SHP77 (cell line): ENCODE measurements at regions not wholly inside any gene's neighbourhood (a gene's known extent, or its start where the extent isn't known, plus 50 kb on each side); places are given as distances from the start of the nearest gene placed in this dataset.

Experiments used
- DNase-seq, 2 experiments: peaks; one replicate each; lab custom pipeline; 2025; lab: John Stamatoyannopoulos, UW

DNA sequence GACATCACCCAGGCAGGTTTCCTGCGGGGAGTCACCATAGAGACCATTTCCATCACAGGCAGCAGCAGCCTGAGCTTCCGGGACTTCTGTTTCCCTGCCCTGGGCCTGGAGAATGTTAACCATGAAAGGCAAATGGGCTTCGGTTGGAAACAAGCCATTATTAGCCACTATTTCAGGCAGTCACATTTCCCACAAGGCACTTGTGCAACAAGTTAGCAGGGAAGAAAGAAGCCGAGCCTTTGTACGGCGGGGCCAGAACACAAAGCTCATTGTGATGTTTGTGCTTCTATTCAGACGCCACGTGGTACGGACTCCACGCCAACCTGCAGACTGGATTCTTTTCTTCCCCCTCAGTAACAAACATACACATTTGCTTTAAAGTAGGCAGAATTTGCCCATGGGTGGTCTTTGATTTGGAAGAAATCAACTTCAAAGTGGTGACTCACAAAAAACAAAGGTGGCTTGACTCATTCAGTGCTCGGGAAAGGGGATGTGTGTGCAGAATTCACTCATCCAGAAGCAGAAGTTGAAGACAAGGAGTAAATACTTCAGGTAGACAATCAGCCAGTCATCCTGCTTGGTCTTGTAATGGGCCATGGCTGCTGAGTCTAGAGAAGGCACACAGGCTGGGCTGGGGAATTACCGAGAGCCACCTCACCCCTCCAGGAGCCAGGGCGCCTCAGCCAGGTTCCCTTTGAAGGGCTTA is 154.2 kb upstream of the PRMT8 start:
- DNase-seq, result no peak

DNA sequence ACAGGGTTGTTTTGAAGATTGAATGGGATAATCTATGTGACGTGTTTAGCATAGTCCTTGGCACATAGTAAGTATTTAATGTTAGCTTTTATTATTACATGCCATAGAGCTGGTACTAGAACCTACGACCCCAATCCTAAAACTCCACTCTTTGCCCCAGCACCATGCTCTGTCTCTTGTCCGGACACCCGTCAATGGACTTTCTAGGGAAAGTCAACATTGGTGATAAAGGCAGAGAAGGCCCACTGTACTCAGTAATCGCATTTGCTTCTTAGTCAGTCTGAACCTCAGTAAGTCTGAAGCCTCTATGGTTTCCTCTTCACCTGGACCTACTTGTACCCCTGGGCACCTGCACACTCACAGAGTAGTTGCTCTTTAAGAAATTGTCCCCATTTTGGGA is 153.1 kb upstream of the PRMT8 start:
- no peak for DNase-seq

DNA sequence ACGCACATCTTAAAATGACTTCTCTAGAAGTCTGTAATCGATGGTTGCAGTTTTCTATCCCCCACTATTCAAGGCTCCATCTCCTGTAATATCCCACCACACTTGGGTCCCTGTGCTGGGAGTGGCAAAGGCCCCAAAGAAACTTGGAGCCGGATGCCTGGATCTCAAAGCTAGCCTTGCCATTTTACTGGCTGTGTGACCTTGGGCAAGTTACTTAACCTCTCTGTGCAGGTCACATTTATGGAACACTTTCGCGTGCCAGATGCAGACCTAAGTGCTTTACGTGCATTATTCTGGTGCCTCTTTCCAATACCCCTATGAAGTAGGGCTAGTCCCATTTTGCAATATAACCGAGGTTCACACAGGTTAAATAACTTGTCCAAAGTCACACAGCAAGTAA is 151.8 kb upstream of the PRMT8 start:
- no peak for DNase-seq

DNA sequence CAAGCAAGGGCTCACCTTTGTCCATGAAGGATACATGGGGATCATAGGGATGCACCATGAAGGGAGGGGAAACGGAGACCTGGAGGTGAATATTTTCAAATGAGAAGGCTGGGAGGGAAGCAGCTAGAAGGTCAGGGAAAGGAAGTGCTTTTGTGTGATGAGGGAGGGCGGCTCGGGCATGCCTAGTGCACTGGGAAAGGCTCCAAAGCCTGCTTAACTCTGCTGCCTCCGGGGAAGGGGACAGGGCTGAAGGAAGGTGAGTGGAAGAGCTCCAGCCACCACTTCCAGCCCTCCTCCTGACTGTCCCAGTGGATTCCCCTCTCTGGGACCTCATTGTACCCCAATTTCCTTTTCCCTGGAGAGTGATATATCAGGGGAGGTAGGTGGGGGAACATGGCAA is 149.4 kb upstream of the PRMT8 start:
- DNase-seq, result peak in 1 of 2 experiments; percentile 23

DNA sequence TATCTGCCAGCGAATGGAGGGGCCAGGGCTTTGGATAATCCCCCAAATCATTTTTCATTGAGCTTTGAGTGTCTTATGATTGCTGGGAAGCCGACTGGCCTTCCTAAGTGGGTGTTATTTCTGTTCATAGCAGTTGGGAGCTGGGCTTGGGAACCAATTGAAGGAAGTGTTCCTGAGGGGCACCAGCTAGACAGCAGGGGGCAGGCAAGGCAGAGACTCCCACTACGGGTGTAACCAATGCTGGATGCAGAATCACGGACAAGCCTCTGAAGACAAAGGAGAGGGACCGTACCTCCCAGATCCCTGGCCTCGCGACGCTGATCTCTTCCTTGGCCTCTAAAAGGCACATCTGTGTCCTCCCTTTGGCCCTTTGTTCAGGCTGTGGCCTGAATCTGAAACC is 149.0 kb upstream of the PRMT8 start:
- peak; percentile 47 to 68 for DNase-seq

DNA sequence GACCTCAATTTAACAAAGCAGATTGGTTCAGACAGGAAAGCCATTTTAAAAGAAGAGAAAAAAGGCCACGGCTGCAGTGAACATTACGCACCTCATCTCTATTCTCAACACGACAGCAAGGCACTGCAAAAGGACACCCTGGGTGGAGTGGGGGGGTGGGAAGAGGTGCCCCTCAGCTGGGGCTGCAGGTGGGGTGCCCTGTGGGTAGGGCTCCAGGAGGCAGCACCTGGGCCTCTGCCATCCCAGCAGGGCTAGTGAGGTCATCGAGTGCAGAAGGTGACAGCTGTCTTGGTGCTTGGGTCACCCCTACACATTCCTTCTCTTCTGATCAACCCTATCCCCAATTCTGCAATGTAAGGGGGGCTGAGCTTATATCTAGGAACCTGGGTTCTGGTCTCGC is 142.9 kb upstream of the PRMT8 start:
- DNase-seq, result no peak

DNA sequence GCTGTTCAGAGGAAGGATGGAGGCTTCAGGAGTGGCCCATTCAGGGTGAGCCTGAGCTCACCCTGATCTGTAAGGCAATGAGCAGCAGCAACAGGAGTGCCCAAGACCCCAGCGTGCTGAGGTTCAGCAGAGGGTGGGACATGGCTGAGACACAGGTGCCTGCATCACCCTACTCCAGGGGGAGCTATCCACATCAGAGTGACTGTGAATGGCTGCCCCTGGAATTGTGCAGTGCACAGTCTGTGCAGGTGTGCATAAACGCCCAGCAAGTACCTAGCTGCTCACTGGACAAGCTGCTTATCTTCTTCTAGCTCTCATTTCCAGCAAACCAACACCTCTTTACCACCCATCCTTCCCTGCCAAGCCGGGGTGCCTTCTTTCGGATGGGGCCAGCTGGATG is 140.6 kb upstream of the PRMT8 start:
- DNase-seq, result no peak

DNA sequence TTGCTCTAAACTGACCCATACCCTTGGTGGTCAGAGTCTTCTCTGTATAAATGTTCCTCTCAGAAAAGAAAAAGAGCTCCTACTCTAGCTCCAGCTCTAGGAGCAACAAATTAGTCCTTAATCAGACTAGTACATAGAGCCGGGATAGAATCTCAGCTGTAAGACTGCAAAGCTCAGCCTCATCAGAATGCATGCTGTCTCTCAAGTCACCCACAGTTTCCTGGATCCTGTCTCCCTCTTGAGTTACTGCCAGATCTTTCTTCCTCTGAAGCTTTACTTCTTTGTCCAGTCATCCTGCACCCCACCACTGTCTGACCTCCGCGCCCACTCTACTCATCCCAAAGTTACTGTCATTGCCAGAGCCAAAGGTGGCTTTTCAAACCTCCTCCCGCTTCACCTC is 139.3 kb upstream of the PRMT8 start:
- DNase-seq, result no peak

DNA sequence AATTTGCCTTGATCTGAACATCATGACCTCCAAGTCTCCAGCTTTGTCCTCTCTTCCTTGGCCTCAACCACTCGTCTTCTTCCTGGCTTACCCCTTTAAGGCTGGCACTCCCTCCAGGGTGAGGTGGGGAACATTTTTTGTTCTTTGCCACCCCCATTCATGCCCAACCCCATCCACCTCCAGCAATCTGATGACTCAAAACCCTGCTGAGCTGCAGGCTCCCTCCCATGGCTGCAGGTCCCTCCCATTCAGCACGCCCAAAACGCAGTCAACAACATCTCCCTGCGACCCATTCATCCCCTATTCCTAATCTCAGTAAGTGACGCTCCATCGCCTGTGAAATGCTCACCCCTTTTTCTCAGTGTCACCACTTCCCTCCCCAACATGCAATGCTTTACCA is 138.8 kb upstream of the PRMT8 start:
- DNase-seq, result no peak

DNA sequence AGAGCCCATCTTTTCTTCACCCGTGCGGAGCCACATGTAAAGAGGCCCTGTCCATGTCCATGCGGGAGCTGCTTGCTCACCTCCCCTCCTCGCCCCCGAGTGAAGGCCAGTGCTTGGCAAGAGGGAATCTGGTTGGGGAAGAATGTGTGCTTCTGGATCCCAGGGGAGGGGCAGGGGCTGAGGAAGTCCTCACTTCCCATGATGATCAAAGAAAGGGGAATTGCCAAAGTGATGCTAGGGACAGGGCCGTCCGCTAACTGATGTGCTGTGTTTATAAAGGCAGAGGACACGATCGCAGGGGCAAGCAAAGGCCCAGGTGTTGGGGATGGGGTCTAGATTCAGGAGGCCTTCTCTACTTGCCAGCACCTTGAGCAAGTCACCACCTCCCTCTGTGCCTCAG is 137.4 kb upstream of the PRMT8 start:
- no peak for DNase-seq

DNA sequence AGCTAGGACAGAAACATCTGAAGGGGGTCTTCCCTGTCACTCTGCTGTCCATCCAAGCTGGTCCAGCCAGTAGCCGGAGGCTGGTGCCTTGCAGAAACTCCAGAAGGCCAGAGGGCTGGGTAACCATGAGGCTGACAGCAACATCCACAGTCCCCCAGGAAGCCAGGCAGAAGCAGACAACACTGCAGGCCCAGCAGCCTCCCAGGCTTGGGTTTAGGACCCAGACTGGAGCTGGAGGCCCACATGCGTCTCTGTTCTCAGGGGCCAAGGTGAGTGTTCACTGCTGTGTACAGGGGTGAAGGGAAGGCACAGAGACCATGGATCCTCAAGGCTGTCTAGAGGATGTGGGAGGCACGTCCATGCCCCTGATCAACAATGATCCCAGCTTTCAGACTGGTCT is 136.4 kb upstream of the PRMT8 start:
- DNase-seq, result no peak

DNA sequence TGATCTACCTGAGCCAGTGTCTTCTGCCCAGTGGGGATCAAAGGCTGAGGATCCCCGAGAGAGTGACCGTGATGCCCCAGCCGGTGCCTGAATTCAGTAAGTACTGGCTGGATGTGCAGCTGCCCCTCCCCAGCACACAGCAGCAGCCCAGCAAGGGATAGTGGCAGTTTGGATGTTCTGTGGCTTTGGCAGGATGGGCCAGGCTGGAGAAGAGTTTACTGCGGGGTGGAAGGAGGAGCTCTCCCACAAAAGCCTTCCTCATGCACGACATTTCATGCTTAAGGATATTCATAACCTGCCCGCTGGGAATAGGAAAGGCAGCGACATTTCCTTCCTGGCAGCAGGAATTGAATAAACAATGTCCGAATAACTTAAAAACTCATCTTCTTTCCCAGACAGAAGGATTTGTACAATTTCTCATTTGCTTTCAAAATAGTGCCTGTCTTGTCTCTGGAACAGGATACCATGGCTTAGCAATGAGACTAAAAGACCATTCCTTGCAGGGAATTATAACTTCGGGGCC is 135.6 kb upstream of the PRMT8 start:
- DNase-seq, result no peak

DNA sequence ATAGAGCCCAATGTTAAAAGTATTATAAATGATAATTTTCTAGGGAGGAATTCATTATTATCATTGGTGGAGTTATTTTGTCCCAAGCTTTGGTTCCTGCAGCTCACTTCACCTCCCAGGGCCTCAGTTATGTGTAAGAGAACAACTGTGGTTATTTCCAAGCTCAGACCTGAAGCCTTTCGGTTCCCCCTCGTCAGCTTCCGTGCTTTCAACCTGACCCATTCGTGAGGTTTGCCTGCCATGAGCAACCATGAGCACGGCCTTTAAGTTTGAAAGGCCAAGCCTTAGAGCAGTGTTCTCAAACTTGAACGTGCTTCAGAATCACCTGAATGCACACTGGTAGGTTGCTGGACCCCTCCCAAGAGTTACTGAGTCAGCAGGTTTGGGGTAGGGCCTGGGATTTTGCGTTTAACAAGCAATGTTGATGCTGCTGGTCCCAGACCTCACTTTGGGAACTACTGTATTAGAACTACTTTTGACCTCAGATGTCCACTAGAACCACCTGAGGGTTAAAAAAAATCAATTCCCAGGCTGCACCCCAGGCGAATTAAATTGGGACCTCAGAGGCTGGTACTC is 133.0 kb upstream of the PRMT8 start:
- DNase-seq, result no peak

DNA sequence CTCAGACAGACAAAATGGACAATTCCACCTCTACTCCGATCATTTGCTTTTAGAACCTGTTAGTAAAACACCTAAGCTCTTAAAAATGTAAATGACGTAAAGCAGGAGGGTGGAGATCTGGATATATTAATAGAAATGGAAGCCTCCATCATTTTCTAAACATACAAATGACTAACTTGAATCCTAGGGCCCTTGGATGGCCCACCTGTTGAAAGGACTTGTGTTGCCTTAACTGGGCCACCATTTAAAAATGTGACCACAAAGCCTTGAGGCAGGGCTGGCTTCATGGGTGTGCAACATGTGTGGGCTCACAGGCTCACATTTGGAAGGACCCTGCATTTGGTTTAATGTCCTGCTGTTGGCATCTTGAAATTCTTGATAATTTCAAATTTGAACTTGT is 131.5 kb upstream of the PRMT8 start:
- DNase-seq, result no peak

DNA sequence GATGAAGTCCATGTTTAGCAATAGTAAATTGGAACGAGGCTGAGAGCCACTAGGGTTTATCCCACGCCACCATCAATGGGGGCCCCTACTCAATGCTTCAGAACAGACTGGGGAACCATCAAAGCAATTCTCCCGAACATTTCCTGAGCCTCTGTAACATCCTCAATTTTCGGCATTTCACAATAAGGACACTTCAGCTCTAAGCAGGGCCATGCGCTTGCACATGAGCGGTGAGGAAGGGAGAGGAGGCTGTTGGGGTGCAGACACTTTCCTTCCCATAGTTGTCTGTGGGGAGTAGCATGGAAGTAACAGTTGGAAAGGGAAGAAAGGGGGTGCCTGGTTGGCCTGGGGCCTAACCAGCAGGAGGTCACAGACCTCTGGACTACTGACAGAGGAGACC is 129.9 kb upstream of the PRMT8 start:
- no peak for DNase-seq

DNA sequence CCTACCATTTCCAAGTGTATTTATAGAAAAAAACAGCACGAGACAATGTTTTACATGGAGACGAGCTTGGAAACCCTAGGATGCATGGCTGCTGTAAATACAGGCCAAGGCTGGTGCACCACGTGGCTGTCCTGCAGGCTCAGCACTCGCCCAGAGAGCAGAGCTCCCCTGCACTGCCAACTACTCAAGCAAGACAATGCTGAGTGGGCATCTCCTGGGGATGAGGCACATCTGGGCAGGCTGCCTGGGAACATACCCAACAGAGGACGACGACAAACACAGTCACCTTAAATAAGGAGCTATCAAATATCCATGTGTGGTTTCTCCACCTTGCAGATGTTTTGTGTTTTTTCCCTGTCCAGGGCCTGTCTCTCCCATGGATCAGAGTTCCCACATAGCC is 128.3 kb upstream of the PRMT8 start:
- no peak for DNase-seq

DNA sequence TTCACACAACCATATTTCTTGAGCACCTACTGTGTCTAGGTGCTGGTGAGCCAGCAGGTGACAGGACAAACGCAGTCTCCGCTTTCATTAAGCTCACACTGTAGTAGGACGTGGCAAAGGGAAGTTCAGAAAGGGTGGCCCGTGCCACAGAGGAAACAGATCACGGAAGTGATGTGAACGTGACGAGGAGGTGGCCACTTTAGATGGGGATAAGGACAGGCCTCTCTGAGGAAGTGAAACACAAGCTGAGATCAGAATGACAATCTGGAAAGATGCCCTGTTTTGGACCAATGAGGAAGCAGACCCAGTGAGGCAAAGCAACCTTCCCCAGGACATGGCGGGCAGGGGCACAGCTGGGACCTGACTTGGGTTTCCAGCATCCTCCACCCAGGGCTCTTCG is 127.4 kb upstream of the PRMT8 start:
- no peak for DNase-seq

DNA sequence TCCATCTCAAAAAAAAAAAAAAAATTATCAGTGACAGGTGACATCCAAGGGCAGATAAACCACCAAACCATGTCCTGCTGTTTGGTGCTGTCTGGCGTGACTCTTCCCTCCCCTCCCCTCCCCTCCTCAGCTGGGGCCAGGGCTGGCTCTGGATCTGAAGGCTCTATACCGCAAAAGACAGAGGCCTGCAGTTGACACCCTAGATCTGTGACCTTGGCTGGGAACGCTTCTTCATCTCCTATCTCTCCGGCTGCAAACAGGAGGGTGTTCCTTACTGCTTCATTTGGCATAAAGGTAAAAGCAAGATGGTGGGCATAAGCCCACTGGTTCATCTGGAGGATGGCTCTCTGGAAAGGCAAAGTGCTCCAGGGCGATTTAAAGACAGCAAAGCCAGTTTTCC is 126.8 kb upstream of the PRMT8 start:
- DNase-seq, result no peak

DNA sequence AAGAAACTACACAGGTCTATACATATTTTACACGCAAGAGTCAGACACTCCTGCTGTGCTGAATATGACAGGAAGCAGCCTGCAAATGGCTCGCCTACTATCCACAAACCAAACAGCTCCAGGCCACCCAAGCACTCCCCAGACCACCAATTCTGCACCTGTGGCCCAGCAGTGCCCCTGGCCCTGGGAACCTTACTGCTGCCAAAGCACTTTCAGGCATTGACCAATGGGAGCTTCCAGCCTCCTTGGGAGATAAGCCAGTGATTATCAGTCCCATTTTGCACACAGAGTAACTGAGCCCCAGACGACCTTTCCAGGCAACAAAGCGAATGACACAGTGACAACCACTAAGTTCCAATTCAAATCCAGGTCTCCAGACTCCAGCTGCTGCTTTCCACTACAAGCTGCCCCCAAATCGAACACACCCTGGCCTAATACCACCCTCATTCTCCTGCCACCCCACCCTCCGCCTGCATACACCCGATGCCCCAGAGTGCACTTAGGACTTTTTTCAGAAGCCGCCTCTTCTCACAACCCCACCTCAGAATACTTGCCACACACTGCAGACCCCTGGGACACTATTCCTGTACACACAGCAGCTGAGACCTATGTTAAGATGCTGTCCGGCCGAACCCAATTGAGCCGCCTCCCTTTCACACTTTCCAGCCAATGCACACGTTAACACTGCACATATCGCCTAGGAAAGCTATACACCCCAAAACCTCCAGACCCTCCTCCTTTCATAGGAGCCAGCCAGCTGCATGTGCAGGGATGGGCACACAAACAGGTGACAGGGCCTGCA is 126.1 kb upstream of the PRMT8 start:
- no peak for DNase-seq

DNA sequence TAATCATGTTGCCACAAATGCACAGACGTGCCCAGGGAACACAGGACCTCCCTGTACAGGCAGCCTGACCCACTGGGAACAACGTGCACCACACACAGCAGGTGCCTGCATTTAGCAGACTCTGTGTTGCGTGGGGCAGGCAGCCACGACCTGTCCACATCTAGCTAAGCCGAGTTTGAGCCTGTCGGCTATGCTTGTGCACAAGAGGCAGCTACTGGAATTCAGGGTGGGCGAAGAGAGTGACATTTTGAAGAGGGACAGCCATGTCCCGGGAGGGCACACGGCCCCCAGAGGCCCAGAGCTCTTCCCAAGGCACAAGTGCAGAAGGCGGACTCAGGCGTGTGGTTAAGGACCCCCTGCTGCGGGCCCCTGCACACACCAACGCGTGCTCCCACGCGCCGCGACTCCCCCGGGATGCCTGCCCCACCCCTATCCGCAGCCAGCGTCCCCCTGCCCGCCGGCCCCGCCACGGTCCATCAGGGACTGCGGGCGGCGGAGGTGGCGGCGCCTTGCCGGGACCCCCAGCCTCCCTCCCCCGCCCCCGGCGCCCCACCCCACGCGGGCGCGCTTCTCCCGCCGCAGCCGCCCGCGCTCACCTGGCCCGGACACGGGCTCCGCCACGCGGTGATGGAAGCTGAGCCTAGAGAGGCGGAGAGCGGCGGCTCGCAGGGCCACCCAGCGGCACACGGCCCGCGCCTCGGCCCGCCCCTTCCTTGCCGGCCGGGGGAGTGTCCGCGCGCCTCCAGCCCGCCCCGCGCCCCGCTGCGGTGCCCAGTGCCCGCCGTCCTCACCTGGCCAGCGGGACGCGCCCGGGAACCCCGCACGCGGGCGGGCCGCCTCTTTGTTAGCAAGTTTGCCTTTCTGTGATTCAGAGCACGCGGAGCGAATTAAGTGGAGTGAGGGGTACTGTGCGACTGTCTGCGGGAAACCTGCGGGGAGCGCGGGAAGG is 125.3 kb upstream of the PRMT8 start:
- DNase-seq, result no peak

DNA sequence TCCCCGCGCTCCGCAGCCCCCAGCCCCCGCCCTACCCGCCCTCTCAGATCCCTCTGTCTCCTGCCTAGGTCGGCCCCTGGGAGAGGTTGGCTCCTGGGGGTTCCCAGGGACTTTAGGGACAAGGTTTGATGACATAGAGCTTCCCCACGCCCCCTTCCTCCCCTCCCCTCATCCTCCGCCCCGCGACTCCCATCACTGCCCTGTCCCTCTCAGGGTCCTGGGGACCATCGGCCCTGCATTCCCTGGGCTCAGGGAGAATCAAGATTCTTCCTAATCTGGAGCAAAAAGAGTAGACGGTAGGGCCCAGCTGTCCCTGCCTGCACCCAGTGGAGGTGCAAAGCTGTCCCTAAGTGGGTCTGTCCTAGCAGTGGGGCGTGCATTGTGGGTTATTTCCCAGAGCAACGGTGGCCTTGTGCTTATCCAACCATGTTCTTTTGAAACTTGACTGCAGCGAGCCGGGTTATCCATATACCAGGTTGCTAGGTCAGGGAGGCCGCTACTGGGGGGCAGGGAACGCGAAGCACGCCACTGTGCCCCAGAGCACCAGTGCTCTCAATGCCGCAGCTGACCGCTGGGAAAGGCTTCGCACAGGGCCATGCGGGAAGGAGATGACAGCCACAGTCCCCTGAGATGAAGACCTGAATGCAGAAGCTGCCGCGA is 124.4 kb upstream of the PRMT8 start:
- no peak for DNase-seq
